ENCODE measurements at regions not wholly inside any gene's neighbourhood (a gene's known extent, or its start where the extent isn't known, plus 50 kb on each side); places are given as distances from the start of the nearest gene placed in this dataset.

GRCh38 chr7:145036604-145037405, 201.0 kb upstream of the TPK1 start:
- Histone ChIP-seq H3K4me2 (ENCODE audit: insufficient read depth, low read length) (no peak overlapping the region), H3K9me3 (replicated peaks; ENCODE audit: control insufficient read depth, insufficient read depth, low read depth, low read length) (no peaks in the 10 kb centered on the region), H3K79me2 (ENCODE audit: control insufficient read depth, insufficient read depth, low read length) (no peaks in the 10 kb centered on the region), H3K36me3 (ENCODE audit: control insufficient read depth, insufficient read depth, low read length) (no peaks in the 10 kb centered on the region), H3K27me3 (ENCODE audit: control insufficient read depth in 2 of 2, insufficient read depth in 2 of 2, low read length in 2 of 2) (no peaks in the 10 kb centered on the region), H4K20me1 (replicated peaks; ENCODE audit: control insufficient read depth, insufficient read depth, low read length) (no peaks in the 10 kb centered on the region), H2AFZ (ENCODE audit: low read depth, low read length) (no peak overlapping the region), H3K9ac (ENCODE audit: insufficient read depth in 1 of 2, low read depth in 2 of 2, low read length in 2 of 2) (no peak overlapping the region), H3K4me3 (no peak overlapping the region), H3K9me1 (ENCODE audit: control insufficient read depth, insufficient read depth, low read length) (no peaks in the 10 kb centered on the region), H3K27ac (ENCODE audit: extremely low read depth, low read depth, low read length) (no peak overlapping the region), H3K4me1 (replicated peaks in 1 of 2; ENCODE audit: control insufficient read depth in 2 of 2, insufficient read depth in 2 of 2, low read length in 2 of 2) (no peaks in the 10 kb centered on the region)
- DNase-seq (ENCODE audit: extremely low read depth in 1 of 4, low spot score in 3 of 4), result peak; percentile 41 to 66 (median 58)
- POLR2A ChIA-PET, result no interaction called here
- BruUV-seq (replicated peaks), result no TSS peak
- intact Hi-C loops (cut with micrococcal nuclease), result loop anchor here (2.0 kb wide), 2 partner anchors 812 to 1054 kb away; no protein-coding TSS in a partner anchor
- FAIRE-seq, result peak; percentile 89
- 1% methylated on average over 5 of the region's 5 CpGs for WGBS (ENCODE audit: insufficient coverage, low coverage, missing lambda C conversion rate)
- in situ Hi-C loops (cut with MboI), result no loop called here
- CTCF ChIA-PET (ENCODE audit: low intra/inter-chr PET ratio), result interaction anchor here (0.7 kb wide), 1 partner anchor 1054 kb away, joined by 6 read pairs; no protein-coding TSS in a partner anchor
- ATAC-seq, result peak; percentile 81
- TF ChIP-seq ZNF639 (CRISPR knock-in tag; conservative IDR thresholded peaks at IDR 0.05 in 1 of 2, IDR thresholded peaks at IDR 0.05 in 1 of 2) (no peak), ZNF146 (CRISPR knock-in tag; IDR thresholded peaks at IDR 0.05; ENCODE audit: unreplicated experiment) (no peak), ARID2 (IDR thresholded peaks at IDR 0.05) (peak; percentile 50; the same call in 1 of the 2 replicates), THRAP3 (IDR thresholded peaks at IDR 0.05; ENCODE audit: borderline replicate concordance) (no peak), SRSF3 (IDR thresholded peaks at IDR 0.05; ENCODE audit: insufficient read depth, low read length) (no peak), ELF1 (tag; IDR thresholded peaks at IDR 0.05) (0 out of 2 replicates have a peak, but pooled peaks have one; percentile 17), SMC3 (conservative IDR thresholded peaks at IDR 0.05; ENCODE audit: insufficient read depth, low read depth, low read length) (peak; percentile 41), BRF1 (IDR thresholded peaks at IDR 0.05; ENCODE audit: borderline replicate concordance, extremely low read depth, insufficient read length) (no peak), STAG1 (CRISPR knock-in tag; IDR thresholded peaks at IDR 0.05; ENCODE audit: borderline replicate concordance) (peak; percentile 45; the same call in 1 of the 2 replicates), PHF20 (IDR thresholded peaks at IDR 0.05; ENCODE audit: partially characterized antibody) (no peak), BCL6 (CRISPR knock-in tag; IDR thresholded peaks at IDR 0.05) (no peak), ZNF507 (tag; conservative IDR thresholded peaks at IDR 0.05) (no peak), HMG20A (CRISPR knock-in tag; conservative IDR thresholded peaks at IDR 0.05) (no peak), USF1 (CRISPR knock-in tag; IDR thresholded peaks at IDR 0.05) (no peak), NCOA1 (IDR thresholded peaks at IDR 0.05; ENCODE audit: low read depth) (no peak), MTF1 (CRISPR knock-in tag; IDR thresholded peaks at IDR 0.05; ENCODE audit: borderline replicate concordance) (no peak), NCOR1 (IDR thresholded peaks at IDR 0.05) (no peak), NFIC (IDR thresholded peaks at IDR 0.05) (peak; percentile 89), E4F1 (CRISPR knock-in tag; IDR thresholded peaks at IDR 0.05; ENCODE audit: borderline replicate concordance) (no peak)

All from K562 (cell line).